ENCODE measurements at regions not wholly inside any gene's neighbourhood (a gene's known extent, or its start where the extent isn't known, plus 50 kb on each side); places are given as distances from the start of the nearest gene placed in this dataset.

DNA sequence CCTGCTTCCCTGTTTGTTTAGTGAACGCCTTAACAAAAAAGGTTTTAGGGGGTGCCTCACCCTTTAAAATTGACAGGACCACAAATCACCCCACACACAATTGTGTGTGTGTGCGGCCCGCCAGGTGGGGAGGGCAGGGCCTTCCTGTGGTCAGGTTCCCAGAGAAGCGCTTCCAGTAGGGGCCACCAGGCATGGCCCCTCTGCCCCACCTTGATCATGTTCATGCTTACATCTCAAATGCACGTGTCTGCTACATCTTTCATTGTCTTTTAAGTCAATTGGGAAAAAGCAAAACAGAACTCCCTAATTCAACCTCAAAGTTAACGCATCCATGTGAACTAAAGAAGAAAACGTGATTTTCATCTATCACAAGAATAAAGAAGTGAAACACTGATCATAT lies 1335.3 kb downstream of the TBC1D22A start:
- TF ChIP-seq RARB (CRISPR knock-in tag; IDR thresholded peaks at IDR 0.05) (no peak), BACH2 (CRISPR knock-in tag; IDR thresholded peaks at IDR 0.05; ENCODE audit: borderline replicate concordance) (no peak), ZFP30 (CRISPR knock-in tag; IDR thresholded peaks at IDR 0.05) (no peak), GLIS3 (CRISPR knock-in tag; IDR thresholded peaks at IDR 0.05) (no peak), ZNF565 (CRISPR knock-in tag; conservative IDR thresholded peaks at IDR 0.05; ENCODE audit: low read depth) (no peak), OSR1 (CRISPR knock-in tag; IDR thresholded peaks at IDR 0.05) (no peak), ISL1 (CRISPR knock-in tag; IDR thresholded peaks at IDR 0.05) (no peak)

Data from SK-N-SH treated with all-trans-retinoic acid at 6 μM for 48 hours (cell line).